ENCODE measurements at regions not wholly inside any gene's neighbourhood (a gene's known extent, or its start where the extent isn't known, plus 50 kb on each side); places are given as distances from the start of the nearest gene placed in this dataset.
"Not testable (repeated sequence)": the region's sequence is repeated elsewhere in the genome, so short reads cannot be mapped to it uniquely, and the experiment has no call there.

GRCh38 chr2:35962585-35963146 is 392.9 kb upstream of the CRIM1 start:
- H3K4me3 Mint-ChIP-seq = no peak overlapping the region
- ChIA-PET CTCF (no interaction called here), POLR2A (no interaction called here)
- no peaks in the 10 kb centered on the region for H3K27me3 Mint-ChIP-seq (ENCODE audit: low read depth)
- H3K9me3 Mint-ChIP-seq = peaks cover 26% of the 10 kb centered on the region
- ATAC-seq (no peak), DNase-seq (ENCODE audit: low spot score) (no peak)
- peaks cover 17% of the 10 kb centered on the region for H3K4me1 Mint-ChIP-seq
- TF ChIP-seq ZMAT4 (CRISPR knock-in tag; IDR thresholded peaks at IDR 0.05) = no peak
- no peak for TF ChIP-seq NFE2L1 (CRISPR knock-in tag; IDR thresholded peaks at IDR 0.05)
- TF ChIP-seq, protein P1, sequence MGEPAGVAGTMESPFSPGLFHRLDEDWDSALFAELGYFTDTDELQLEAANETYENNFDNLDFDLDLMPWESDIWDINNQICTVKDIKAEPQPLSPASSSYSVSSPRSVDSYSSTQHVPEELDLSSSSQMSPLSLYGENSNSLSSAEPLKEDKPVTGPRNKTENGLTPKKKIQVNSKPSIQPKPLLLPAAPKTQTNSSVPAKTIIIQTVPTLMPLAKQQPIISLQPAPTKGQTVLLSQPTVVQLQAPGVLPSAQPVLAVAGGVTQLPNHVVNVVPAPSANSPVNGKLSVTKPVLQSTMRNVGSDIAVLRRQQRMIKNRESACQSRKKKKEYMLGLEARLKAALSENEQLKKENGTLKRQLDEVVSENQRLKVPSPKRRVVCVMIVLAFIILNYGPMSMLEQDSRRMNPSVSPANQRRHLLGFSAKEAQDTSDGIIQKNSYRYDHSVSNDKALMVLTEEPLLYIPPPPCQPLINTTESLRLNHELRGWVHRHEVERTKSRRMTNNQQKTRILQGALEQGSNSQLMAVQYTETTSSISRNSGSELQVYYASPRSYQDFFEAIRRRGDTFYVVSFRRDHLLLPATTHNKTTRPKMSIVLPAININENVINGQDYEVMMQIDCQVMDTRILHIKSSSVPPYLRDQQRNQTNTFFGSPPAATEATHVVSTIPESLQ (CRISPR knock-in tag; IDR thresholded peaks at IDR 0.05) = no peak
- TF ChIP-seq ZNF317 (CRISPR knock-in tag; IDR thresholded peaks at IDR 0.05; ENCODE audit: borderline replicate concordance, low read depth) = no peak
- no peak for TF ChIP-seq CTCF (IDR thresholded peaks at IDR 0.05)
- peaks cover 12% of the 10 kb centered on the region for H3K36me3 Mint-ChIP-seq
- no peak overlapping the region for H3K27ac Mint-ChIP-seq

- no peak for ATAC-seq
- Mint-ChIP-seq H3K9me3 (peaks cover 20% of the 10 kb centered on the region), H3K27ac (no peak overlapping the region), H3K27me3 (ENCODE audit: low read depth) (no peaks in the 10 kb centered on the region), H3K4me1 (peaks cover 16% of the 10 kb centered on the region), H3K4me3 (no peak overlapping the region), H3K36me3 (peaks cover 12% of the 10 kb centered on the region)
- DNase-seq (ENCODE audit: low spot score) = no peak
- TF ChIP-seq GTF2I (CRISPR knock-in tag; conservative IDR thresholded peaks at IDR 0.05) = no peak
- no peak for TF ChIP-seq CTCF (IDR thresholded peaks at IDR 0.05)
- TF ChIP-seq ZBTB21 (CRISPR knock-in tag; IDR thresholded peaks at IDR 0.05; ENCODE audit: borderline replicate concordance) = no peak
- TF ChIP-seq ZNF671 (CRISPR knock-in tag; IDR thresholded peaks at IDR 0.05) = no peak
- TF ChIP-seq E2F5 (CRISPR knock-in tag; IDR thresholded peaks at IDR 0.05) = no peak
- no peak for TF ChIP-seq CREM (CRISPR knock-in tag; IDR thresholded peaks at IDR 0.05)
- TF ChIP-seq NR2C2 (CRISPR knock-in tag; IDR thresholded peaks at IDR 0.05) = no peak
- TF ChIP-seq HMGA2 (CRISPR knock-in tag; IDR thresholded peaks at IDR 0.05) = no peak
- TF ChIP-seq RORB (CRISPR knock-in tag; IDR thresholded peaks at IDR 0.05) = no peak
- TF ChIP-seq ZNF232 (CRISPR knock-in tag; IDR thresholded peaks at IDR 0.05) = no peak
- TF ChIP-seq TEAD4 (CRISPR knock-in tag; IDR thresholded peaks at IDR 0.05) = no peak
- no peak for TF ChIP-seq ZNF532 (CRISPR knock-in tag; IDR thresholded peaks at IDR 0.05; ENCODE audit: borderline replicate concordance)
- no peak for TF ChIP-seq NFE2L1 (CRISPR knock-in tag; IDR thresholded peaks at IDR 0.05)
- no peak for TF ChIP-seq KAT7 (CRISPR knock-in tag; IDR thresholded peaks at IDR 0.05; ENCODE audit: borderline replicate concordance)
- ChIA-PET POLR2A (no interaction called here), CTCF (no interaction called here)
Measured at GRCh38 chr2:35960596-35960995, 395.0 kb upstream of the CRIM1 start.

- POLR2A ChIA-PET; H3K4me1 Mint-ChIP-seq; H3K4me3 Mint-ChIP-seq; H3K27me3 Mint-ChIP-seq (ENCODE audit: low read depth); DNase-seq (ENCODE audit: low spot score); H3K27ac Mint-ChIP-seq; CTCF ChIA-PET; ATAC-seq: not testable (repeated sequence)
- Mint-ChIP-seq H3K36me3 (peaks cover 10% of the 10 kb centered on the region), H3K9me3 (peaks cover 26% of the 10 kb centered on the region)
Measured at GRCh38 chr2:35957053-35957452, 398.5 kb upstream of the CRIM1 start.

All from WTC11 (cell line).